NCI-H2029 treated with DMSO at 0.1 percent for 48 hours (cell line): ENCODE measurements at regions not wholly inside any gene's neighbourhood (a gene's known extent, or its start where the extent isn't known, plus 50 kb on each side); places are given as distances from the start of the nearest gene placed in this dataset.
"Not testable (repeated sequence)": the region's sequence is repeated elsewhere in the genome, so short reads cannot be mapped to it uniquely, and the experiment has no call there.

Experiments used
- DNase-seq: peaks from one replicate; lab custom pipeline; 2025; lab: John Stamatoyannopoulos, UW

- DNase-seq = no peak
Observed at GRCh38 chr3:94406595-94406994, 343.7 kb downstream of the NSUN3 start.

GRCh38 chr3:94412936-94413335 is 350.1 kb downstream of the NSUN3 start:
- DNase-seq = not testable (repeated sequence)

GRCh38 chr3:94413336-94414108 is 350.7 kb downstream of the NSUN3 start:
- no peak for DNase-seq

DNA sequence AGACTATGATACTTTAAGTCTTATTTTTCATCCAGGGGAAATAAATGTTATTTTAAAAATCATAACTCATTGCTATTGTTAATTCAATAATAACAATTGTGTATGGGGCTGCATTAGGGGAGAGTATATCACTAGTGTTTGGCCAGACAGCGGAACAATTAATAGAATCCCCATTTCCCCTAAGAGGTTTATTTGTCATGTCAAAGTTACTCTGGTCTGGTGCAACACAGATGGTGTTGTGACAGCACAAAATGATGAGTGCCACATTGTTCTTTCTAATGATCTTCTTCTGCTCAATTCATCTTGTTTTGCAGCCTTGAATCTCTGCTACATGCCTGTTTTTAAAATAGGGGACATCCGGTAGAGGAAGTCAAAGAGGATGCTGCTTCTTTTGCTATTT is 351.6 kb downstream of the NSUN3 start:
- no peak for DNase-seq

- DNase-seq = no peak
Observed at GRCh38 chr3:94416768-94417167, 353.9 kb downstream of the NSUN3 start.

DNA sequence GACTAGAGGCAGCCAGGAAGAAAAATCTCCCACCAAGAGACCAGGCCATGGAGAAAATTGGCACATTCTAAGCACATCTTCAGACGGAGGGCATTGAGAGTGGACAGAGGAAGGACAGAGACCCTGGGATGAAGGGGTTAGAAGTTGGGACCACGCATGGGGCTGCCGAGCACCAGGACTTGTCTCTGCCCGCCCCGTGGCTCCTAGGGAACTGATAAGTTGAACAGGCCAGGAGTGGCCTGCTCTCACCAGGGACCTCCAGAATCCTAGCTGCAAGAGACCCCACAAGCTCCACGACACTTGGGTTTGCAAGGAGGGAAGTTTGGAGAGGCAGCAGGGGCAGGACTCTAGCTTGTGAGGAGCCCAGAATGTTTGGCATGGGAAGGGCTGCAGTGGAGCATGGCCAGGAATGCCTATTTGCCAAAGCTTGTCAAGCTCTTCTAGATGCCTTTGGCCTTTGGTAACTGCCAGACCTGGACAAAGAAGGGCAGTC is 355.1 kb downstream of the NSUN3 start:
- DNase-seq = no peak

- no peak for DNase-seq
Observed at GRCh38 chr3:94420931-94421330, 358.1 kb downstream of the NSUN3 start.

GRCh38 chr3:94423578-94423977 is 360.7 kb downstream of the NSUN3 start:
- DNase-seq = no peak

DNA sequence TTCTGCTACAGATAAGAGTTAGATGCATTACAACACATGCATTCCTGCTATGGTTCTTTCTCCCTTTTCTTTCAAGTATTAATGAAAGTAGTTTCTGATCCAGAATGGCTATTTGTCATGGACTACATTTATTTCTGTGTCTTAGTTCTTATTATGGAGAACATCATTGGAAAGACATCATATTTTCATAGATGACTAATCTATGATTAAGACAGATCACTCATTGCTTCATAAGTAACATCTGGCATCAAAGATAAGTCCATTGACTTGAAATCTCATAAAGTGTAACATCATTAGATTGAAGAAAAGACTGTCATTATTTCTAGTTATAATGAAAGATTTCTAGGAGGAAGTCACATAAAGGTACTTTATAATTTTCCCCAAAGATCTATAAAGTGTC is 366.7 kb downstream of the NSUN3 start:
- DNase-seq = no peak

DNA sequence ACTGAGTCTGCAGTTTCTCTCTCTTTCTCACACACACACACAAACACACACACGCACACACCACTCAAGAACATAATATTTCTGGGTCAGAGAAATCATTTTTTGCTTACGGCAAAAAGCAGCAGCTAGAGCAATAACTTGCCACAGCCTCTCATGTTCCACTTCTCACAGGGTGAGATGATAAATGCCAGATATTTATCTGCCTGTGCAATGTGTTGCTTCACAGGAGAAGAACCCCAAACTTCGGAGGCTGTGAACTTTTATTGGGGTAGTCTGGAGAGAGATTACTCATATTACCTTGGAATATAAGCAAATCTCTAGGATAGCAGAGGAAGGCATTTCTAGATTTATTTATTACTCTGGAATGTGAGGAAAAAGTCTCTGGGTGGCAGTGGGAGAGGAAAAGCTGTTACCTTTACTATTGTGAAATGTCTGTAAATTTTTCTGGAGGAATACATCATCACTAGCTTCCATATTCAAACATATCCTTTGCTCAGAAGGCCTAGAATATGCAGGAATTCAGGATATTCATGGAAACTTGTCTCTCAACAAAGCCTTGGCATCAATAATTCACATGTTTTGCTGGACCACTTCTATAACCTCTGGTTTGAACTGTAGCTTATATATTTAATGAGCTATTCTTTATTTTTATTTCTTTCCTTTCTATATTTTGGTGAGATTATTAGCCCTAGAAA is 369.2 kb downstream of the NSUN3 start:
- no peak for DNase-seq

GRCh38 chr3:94433811-94434210 is 370.9 kb downstream of the NSUN3 start:
- no peak for DNase-seq

DNA sequence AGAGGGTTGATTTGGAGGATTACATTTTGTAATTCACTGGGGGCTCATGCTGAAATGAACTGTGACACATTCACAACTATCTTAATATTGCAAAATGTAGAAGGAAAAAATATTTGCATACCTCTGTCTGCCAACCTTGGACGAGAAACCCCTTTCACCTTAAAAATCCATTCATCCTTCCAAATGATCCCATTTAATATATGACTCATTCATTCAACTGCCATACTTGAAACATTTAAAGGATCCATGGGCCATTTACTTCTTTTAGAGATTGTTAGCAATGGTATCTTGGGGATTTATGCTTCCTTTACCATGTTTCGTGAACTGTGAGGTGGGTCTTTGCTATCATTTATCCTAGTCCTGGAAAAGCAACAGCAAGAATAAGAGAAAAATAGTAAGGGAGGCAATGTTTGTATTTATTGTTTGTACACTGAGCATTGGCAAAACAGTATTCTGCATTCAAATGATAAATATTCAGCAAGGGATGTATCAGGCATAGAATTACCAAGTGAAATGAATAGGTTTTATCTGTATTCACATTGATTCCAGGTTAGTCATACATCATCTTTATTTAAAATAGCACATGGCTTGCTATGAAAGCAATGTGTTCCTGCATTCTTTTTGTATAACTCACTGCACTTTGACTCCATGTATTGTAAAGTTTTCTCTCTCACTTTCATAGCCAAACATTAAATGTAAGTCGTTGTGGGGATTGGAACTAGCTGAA is 378.1 kb downstream of the NSUN3 start:
- DNase-seq = no peak

GRCh38 chr3:94441494-94441847 is 378.6 kb downstream of the NSUN3 start:
- DNase-seq = no peak

GRCh38 chr3:94453864-94454263 is 391.0 kb downstream of the NSUN3 start:
- DNase-seq = peak; percentile 4

DNA sequence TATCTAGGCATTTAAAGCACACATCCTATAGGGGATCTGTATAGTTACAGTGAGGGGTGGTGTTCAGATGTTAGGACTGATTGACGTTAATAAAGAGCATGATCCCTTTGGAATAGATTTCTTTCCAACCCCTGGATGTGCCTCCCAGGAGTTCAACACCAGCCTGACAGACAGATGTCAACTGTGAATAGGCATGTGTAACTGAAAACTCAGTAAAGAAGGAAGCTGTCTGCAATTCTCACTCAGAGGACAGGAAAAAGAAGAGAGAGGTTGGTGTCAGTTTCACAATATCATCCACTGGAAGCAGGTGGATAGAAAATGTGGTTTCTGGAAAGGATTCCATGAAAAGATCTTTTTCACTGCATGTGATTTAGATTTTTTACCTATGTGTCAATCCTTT is 396.3 kb downstream of the NSUN3 start:
- no peak for DNase-seq

GRCh38 chr3:94460931-94461330 is 398.1 kb downstream of the NSUN3 start:
- DNase-seq = no peak

DNA sequence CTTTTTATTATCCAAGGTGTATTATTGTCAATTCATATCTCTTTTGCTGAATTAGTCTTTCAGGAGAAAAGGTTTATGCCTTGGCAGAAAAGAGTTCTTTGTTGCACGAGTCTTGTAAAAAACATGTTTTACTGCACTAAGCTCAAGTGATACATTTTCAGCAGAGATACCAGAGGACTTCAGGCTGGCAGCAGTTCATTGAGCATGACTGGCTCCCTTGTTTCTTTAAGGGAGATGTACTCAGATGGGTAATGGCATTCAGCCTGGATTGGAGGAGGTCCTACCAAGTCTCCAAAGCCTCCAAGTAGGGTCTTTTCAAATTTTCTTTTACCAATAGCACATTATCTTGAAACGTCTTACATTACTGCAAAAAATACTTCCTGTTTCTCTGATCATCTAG is 400.1 kb downstream of the NSUN3 start:
- DNase-seq = no peak

DNA sequence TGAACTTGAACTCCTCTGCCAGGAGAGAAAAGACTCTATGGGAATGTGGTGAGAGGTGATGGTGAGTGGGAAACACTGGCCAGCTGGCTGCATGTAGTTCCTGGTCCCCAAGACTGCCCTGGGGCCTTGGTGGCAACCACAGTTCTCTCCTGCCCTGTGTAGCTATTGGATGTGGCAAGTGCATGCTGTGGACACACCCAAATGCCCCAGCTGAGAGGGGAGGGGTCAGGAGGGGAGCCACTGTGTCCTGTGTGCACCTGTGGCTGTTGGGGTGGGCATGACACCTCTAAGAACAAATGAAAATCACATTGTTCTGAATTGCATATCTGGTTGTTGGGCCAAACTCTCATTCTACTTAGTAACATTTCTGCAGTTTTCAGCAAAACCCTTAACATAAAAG is 409.6 kb downstream of the NSUN3 start:
- DNase-seq = no peak

DNA sequence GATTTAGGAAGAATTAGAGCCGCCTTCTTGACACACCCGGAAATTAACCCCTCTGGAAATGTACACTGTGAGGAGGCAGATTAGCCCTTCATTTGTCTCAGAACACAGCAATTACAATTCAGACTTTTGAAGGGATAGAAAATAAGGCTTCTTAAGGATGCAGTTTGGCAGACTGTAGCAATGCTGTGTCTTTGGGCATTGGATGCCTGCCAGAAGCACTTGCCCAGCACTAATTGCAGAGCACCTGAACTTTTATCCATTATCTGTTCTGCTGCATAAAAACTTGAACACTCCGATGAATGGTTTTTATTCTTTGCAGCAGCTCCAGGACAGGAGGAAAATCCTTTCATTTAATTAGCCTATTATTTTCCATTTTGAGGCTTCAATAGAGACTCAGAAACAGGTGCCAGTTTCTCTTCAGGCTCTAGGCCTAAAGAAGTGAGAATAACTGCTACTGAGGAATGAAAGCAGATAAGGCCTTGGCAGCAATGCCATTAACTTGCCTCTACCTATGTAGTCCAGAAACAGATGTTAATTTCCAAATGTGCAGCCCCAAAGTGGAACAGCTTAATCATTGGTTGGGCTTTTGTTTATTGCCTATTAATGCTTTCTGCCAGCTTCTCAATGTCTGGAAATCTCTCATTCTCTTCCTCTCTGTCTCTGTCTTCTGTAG is 418.5 kb downstream of the NSUN3 start:
- DNase-seq = no peak

DNA sequence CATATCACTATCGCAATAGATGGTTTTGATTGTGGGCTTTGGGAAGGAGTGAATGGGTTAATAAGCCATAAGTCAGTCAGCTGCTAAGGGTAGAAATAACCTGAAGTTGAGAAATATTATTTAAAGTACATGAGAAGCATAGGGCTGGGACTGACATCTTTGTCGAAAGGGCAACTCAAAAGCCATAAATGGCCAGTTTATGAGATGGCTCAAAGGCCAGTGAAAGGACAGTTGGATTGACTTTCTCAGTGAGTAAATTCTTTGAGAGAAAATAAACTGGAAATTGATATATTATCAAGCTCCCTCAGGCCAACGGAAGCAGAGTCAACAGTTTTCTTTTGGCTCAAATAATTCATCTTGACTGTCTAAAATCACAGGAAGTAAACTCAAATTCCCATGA is 419.8 kb downstream of the NSUN3 start:
- DNase-seq = no peak

- no peak for DNase-seq
Observed at GRCh38 chr3:94483403-94483802, 420.5 kb downstream of the NSUN3 start.

- DNase-seq = no peak
Observed at GRCh38 chr3:94494992-94495391, 432.1 kb downstream of the NSUN3 start.
